Dedifferentiated amniotic fluid mesenchymal stem cell (primary cell): ENCODE measurements at regions not wholly inside any gene's neighbourhood (a gene's known extent, or its start where the extent isn't known, plus 50 kb on each side); places are given as distances from the start of the nearest gene placed in this dataset.
"Not testable (repeated sequence)": the region's sequence is repeated elsewhere in the genome, so short reads cannot be mapped to it uniquely, and the experiment has no call there.

ENCODE experiments used
- DNase-seq: peaks from one replicate; pipeline ENCODE4 v3.0.0-alpha.2; 2016; ENCODE audit errors: extremely low spot score

GRCh38 chr12:115319446-115320040 is 635.6 kb upstream of the TBX3 start:
- DNase-seq: no peak

- no peak for DNase-seq
These were observed 630.0 kb upstream of the TBX3 start for GRCh38 chr12:115313929-115314328.

GRCh38 chr12:115312901-115313300 is 628.9 kb upstream of the TBX3 start:
- DNase-seq: no peak

- no peak for DNase-seq
These were observed 627.9 kb upstream of the TBX3 start for GRCh38 chr12:115311875-115312274.

DNA sequence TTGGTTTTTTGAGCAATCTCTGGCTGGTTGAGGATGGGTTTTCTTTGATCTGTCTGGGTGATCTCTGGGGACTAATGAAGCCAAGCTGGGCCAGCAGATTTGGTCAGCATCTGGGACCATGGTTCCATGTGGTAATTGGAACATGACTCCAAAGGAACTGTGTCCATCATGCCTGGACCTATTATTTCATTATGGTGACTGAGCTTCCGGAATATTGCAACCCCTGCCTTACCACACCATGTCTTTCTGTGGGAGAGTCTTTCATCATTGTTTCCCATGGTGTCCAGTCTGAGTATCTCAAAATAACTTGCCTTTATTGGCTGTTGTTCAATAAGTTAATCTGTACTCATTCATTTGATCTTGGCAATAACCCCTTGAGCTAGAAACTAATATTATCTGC is 624.9 kb upstream of the TBX3 start:
- no peak for DNase-seq

- no peak for DNase-seq
These were observed 622.4 kb upstream of the TBX3 start for GRCh38 chr12:115306380-115306779.

DNA sequence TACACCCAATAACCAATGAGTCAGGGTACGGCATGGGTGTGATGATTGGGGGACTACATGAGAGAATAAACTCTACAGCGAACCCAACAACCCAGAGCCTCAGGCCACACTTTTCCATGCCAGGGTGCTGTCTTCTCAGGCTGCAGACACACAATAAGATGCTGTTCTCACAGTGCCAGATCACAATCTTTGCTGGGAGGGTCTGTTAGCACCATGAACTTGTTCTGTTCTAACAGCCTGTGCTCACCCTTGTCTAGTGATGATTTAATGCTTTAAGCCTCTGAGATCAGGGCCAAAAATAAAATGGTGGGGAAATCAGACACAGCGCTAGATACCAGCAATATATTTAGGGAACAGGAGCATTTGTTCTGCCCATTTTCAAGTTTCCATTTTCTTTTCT is 621.9 kb upstream of the TBX3 start:
- no peak for DNase-seq

DNA sequence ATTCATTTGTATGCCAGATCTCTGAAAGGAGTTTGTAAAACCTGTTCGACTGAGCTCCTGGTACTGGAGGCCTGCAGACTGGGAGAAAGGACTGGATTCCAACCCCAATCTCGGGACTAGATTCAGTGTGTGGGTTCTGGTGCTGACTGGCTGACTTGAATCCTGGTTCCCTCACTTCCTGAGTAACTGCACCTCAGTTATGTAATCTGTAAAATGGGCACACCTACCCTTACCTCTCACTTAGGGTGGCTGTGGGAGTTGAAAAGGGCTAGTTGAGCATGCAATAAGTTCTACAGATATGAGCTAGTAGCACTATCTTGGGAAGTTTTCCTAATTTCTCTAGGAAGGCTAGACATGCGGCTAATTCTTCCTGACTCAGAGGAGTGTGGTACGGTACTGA is 621.3 kb upstream of the TBX3 start:
- DNase-seq: no peak

DNA sequence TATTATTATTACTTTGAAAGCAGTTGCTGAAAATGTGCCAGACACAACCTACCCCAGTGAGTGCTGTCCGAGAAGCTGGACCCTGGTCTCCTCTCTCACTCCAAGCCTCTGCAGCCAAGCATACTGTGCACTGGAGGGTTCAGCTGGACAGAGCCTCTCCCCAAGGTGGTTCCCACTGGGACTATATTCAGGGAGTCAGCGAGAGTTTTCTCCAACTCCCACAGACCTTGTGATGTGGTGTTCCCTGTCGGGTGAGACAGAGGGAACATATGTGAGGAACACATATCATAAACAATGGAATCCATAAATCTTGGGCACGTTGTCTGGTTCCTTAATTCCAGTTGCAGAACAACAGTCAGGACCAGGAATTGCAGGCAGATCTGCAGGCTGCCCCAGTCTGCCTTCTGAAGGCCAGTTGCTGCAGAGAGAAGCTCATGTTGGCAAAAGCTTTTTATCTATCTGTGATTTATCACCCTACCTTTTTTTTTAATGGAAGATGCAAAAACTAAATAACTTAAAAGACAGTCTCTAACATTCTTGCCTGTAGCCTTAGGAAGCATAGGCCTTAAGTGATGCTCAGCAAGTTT is 619.8 kb upstream of the TBX3 start:
- no peak for DNase-seq

DNA sequence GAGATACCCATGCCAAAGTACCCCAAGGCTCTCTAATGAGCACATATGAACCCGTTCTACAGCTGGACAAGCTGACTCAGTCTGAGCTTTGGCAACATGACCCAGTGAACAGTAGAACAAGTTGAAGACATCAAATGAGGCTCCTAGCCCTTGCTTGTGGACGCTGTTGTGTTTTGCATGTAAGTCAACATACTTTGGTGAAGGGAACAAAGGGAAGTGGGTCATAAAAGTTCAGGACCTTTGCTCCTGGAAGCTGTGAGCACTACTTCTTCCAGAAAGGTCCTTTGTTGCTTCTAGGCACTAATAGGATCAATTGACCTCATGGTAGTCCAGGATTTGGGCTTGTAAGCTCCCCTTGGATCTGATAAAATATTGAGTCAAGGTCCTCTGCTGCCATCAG is 613.5 kb upstream of the TBX3 start:
- no peak for DNase-seq

GRCh38 chr12:115296613-115297198 is 612.7 kb upstream of the TBX3 start:
- no peak for DNase-seq

GRCh38 chr12:115295886-115296285 is 611.9 kb upstream of the TBX3 start:
- no peak for DNase-seq

GRCh38 chr12:115294453-115295133 is 610.6 kb upstream of the TBX3 start:
- no peak for DNase-seq

DNA sequence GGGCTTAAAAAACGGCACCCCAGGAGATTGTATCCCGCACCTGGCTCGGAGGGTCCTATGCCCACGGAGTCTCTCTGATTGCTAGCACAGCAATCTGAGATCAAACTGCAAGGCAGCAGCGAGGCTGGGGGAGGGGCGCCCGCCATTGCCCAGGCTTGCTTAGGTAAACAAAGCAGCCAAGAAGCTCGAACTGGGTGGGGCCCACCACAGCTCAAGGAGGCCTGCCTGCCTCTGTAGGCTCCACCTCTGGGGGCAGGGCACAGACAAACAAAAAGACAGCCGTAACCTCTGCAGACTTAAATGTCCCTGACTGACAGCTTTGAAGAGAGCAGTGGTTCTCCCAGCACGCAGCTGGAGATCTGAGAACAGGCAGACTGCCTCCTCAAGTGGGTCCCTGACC is 601.5 kb upstream of the TBX3 start:
- not testable (repeated sequence) for DNase-seq

GRCh38 chr12:115273456-115273855 is 589.5 kb upstream of the TBX3 start:
- no peak for DNase-seq

DNA sequence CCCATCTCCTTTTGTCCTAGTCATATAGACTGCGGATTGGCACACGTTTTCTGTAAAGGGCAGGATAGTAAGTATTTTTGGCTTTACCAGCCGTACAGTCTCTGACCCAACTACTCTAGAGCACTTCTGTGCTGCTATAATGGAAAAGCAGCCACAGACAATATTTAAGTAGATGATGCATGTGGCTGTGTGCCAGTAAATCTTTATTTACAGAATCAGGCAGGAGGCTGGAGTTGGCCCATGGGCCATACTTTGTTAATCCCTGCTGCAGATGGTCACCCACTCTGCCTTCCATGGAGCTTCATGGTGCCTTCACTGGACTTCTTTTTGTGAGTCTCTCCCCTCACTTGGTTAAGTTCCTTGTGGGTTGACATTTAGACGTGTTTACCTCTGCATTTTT is 584.5 kb upstream of the TBX3 start:
- DNase-seq: no peak

DNA sequence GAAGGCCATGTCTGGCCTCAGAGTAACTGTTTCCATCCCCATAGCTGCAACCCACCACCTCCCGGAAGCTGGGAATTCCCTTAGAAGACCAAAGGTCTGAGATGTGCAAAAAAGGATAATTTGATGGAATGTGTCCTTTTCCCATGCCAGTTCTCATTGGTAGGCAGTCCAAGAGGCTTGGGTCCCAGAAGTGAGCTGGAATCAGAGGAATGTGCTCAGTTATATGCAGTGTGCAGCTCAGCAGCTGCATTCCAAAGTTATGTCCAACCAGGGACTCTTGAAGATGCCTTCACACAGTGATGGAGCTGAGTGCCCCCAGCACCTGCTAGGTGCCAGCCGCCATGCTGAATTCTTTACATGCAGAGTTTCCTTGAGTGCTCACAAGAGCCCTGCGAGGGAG is 583.9 kb upstream of the TBX3 start:
- DNase-seq: no peak

GRCh38 chr12:115267464-115267863 is 583.5 kb upstream of the TBX3 start:
- no peak for DNase-seq

GRCh38 chr12:115264605-115265004 is 580.6 kb upstream of the TBX3 start:
- DNase-seq: no peak

GRCh38 chr12:115261691-115262398 is 577.9 kb upstream of the TBX3 start:
- no peak for DNase-seq

DNA sequence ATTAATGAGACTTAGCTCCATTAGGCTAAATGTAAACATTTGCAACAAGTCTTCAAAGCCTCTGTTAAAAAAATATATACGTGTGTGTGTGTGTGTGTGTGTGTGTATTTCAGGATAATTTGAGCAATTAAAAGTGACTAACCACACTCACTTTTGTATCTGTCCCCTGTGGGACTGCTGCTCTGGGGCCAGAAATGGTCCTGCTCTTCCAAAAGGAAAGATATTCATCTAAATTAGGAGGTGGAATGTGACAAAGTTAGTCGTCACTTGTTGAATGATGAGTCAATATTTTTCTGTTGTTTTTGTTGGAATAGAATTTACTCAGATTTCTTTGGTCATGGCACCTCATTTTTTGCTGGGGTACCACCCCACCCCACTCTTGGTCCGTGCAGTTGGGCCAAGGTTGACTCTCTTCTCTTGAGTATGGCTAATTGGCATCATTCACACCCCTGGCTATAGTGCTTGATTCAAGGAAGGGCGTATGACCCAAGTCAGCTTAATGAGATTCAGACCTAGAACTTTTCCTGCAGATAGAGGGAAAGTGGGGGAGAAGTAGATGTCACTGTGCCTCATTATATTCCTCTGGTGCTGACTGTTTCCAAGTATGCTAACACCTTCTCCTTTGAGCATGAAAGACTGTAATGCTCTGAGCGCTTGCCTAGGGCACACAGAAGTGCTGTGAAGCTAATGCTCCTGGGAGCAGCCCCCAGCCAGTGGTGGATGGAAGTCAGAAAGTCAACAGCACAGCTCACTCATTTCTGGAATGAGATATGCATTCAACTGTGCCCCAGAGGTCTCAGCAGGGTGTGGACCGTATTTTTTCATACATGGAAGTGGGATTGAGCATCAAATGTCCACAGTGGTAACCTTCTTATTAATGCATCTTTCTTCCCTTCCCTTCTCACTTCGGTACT is 577.0 kb upstream of the TBX3 start:
- DNase-seq: no peak
